Peyer's patch (tissue), 4 donors: ENCODE measurements at regions not wholly inside any gene's neighbourhood (a gene's known extent, or its start where the extent isn't known, plus 50 kb on each side); places are given as distances from the start of the nearest gene placed in this dataset.

Source experiments
- DNase-seq, 3 donors: peaks; one replicate each; pipeline ENCODE4 v3.0.0-alpha.2; 2017 to 2019
- H3K27ac ChIP-seq, 4 donors: fragments of 200-600 bp; sonication (generic); one replicate each; pipeline ENCODE4 v1.5.1; 2016 to 2019
- H3K27me3 ChIP-seq, 2 donors: fragments of 200-600 bp; sonication (generic); one replicate each; pipeline ENCODE4 v1.5.1; 2019
- H3K36me3 ChIP-seq, 3 donors: fragments of 200-600 bp; sonication (generic); one replicate each; pipeline ENCODE4 v1.5.1; 2016 to 2019
- H3K4me1 ChIP-seq, 4 donors: fragments of 200-600 bp; sonication (generic); one replicate each; pipeline ENCODE4 v1.5.1; 2016 to 2019
- H3K4me3 ChIP-seq, 4 donors: fragments of 200-600 bp; sonication (generic); 1 replicate in 3 of 4; 2 replicates in 1 of 4; pipeline ENCODE4 v1.5.1; 2016 to 2019; ENCODE audit warnings: mild to moderate bottlenecking in 1 of 4
- H3K9me3 ChIP-seq, 4 donors: fragments of 200-600 bp; sonication (generic); one replicate each; pipeline ENCODE4 v1.5.1; 2016 to 2019; ENCODE audit warnings: mild to moderate bottlenecking in 1 of 4
- CTCF ChIP-seq, 6 experiments: fragments of 450-650 bp in 4 of 6; fragments of 200-600 bp in 2 of 6; sonication (generic) in 1 of 6; IDR thresholded peaks; one replicate each; pipeline ENCODE4 v1.5.1; 2017 to 2019; ENCODE audit warnings: antibody characterized with exemption in 6 of 6, mild to moderate bottlenecking in 3 of 6, moderate library complexity in 1 of 6
- POLR2A ChIP-seq, 2 donors: fragments of 450-650 bp; IDR thresholded peaks; one replicate each; pipeline ENCODE4 v1.5.1; 2017; ENCODE audit warnings: antibody characterized with exemption in 2 of 2, mild to moderate bottlenecking in 2 of 2, moderate library complexity in 2 of 2

- Histone ChIP-seq H3K27ac (no peak overlapping the region), H3K27me3 (no peaks in the 10 kb centered on the region), H3K4me3 (no peak overlapping the region), H3K9me3 (no peaks in the 10 kb centered on the region), H3K36me3 (no peaks in the 10 kb centered on the region), H3K4me1 (no peaks in the 10 kb centered on the region)
- no peak for DNase-seq
- TF ChIP-seq POLR2A (IDR thresholded peaks at IDR 0.05) (no peak), CTCF (IDR thresholded peaks at IDR 0.05) (no peak)
Observed at GRCh38 chr20:57785720-57786119, 75.9 kb upstream of the PMEPA1 start.

GRCh38 chr20:57785061-57785460 lies 75.2 kb upstream of the PMEPA1 start:
- H3K9me3 ChIP-seq = no peaks in the 10 kb centered on the region
- H3K4me1 ChIP-seq = no peaks in the 10 kb centered on the region
- DNase-seq = no peak
- no peak overlapping the region for H3K4me3 ChIP-seq
- TF ChIP-seq POLR2A (IDR thresholded peaks at IDR 0.05) = no peak
- no peak for TF ChIP-seq CTCF (IDR thresholded peaks at IDR 0.05)
- H3K36me3 ChIP-seq = no peaks in the 10 kb centered on the region
- no peaks in the 10 kb centered on the region for H3K27me3 ChIP-seq
- H3K27ac ChIP-seq = no peak overlapping the region

- Histone ChIP-seq H3K36me3 (no peaks in the 10 kb centered on the region), H3K9me3 (no peaks in the 10 kb centered on the region), H3K4me3 (no peak overlapping the region), H3K4me1 (no peaks in the 10 kb centered on the region), H3K27me3 (no peaks in the 10 kb centered on the region), H3K27ac (no peak overlapping the region)
- TF ChIP-seq POLR2A (IDR thresholded peaks at IDR 0.05) (no peak), CTCF (IDR thresholded peaks at IDR 0.05) (no peak)
- no peak for DNase-seq
Observed at GRCh38 chr20:57783956-57784837, 74.4 kb upstream of the PMEPA1 start.

- Histone ChIP-seq H3K4me1 (no peaks in the 10 kb centered on the region), H3K4me3 (no peak overlapping the region), H3K27ac (no peak overlapping the region), H3K9me3 (no peaks in the 10 kb centered on the region), H3K36me3 (no peaks in the 10 kb centered on the region), H3K27me3 (no peaks in the 10 kb centered on the region)
- no peak for TF ChIP-seq CTCF (IDR thresholded peaks at IDR 0.05)
- TF ChIP-seq POLR2A (IDR thresholded peaks at IDR 0.05) = no peak
- no peak for DNase-seq
Observed at GRCh38 chr20:57783196-57783595, 73.4 kb upstream of the PMEPA1 start.

GRCh38 chr20:57782631-57783041 lies 72.8 kb upstream of the PMEPA1 start:
- Histone ChIP-seq H3K4me3 (no peak overlapping the region), H3K27ac (no peak overlapping the region), H3K36me3 (no peaks in the 10 kb centered on the region), H3K9me3 (no peaks in the 10 kb centered on the region), H3K27me3 (no peaks in the 10 kb centered on the region), H3K4me1 (no peaks in the 10 kb centered on the region)
- no peak for DNase-seq
- TF ChIP-seq POLR2A (IDR thresholded peaks at IDR 0.05) (no peak), CTCF (IDR thresholded peaks at IDR 0.05) (no peak)
